ENCODE measurements at regions not wholly inside any gene's neighbourhood (a gene's known extent, or its start where the extent isn't known, plus 50 kb on each side); places are given as distances from the start of the nearest gene placed in this dataset.

GRCh38 chr1:106960412-106960811 lies 96.1 kb upstream of the PRMT6 start:
- no peak for TF ChIP-seq CTCF (IDR thresholded peaks at IDR 0.05; ENCODE audit: low read length, missing control alignments)
- H3K4me3 ChIP-seq (replicated peaks; ENCODE audit: low read depth, low read length), result no peak overlapping the region
- no peak for DNase-seq (ENCODE audit: low read depth)

DNA sequence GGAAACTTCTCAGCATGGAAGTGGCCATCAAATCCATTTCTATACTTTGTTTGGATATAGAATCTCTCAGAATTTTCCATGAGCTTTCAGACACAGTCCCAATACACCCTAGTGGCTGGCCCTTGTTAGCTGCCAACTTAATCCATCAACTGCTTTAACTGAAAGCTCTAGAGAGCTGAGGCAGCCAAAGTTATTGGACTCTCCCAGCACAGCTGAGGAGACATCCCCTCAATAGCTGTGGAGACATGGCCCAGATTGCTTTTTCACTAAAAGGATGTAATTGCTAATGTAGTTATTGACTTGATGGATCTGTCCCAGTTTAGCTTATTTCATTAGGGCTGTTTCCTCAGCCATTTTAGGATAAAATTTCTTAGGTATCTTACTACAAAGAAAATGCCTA lies 94.8 kb upstream of the PRMT6 start:
- DNase-seq (ENCODE audit: low read depth), result no peak
- H3K4me3 ChIP-seq (replicated peaks; ENCODE audit: low read depth, low read length), result no peak overlapping the region
- TF ChIP-seq CTCF (IDR thresholded peaks at IDR 0.05; ENCODE audit: low read length, missing control alignments), result no peak

- no peak for DNase-seq (ENCODE audit: low read depth)
- H3K4me3 ChIP-seq (replicated peaks; ENCODE audit: low read depth, low read length), result no peak overlapping the region
- TF ChIP-seq CTCF (IDR thresholded peaks at IDR 0.05; ENCODE audit: low read length, missing control alignments), result no peak
Observed at GRCh38 chr1:106962591-106962990, 93.9 kb upstream of the PRMT6 start.

DNA sequence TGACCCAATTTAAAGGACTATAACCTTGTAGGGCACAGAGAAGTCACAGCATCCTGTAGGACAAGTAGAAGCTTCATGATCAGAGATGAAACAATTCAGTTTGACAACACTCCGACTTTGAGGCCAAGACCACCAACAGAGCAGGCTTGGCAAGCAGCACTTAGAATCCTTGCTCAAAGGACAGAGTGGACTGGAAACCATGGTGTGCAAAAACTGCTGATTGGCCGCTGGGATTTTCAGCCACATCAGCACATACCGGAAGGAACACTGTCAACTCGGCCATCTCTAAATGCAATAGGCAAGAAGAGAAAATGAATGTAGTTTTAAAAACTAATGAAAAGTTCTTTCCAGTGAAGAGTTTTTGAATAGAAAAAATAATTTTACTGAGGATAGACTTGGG lies 92.0 kb upstream of the PRMT6 start:
- DNase-seq (ENCODE audit: low read depth), result no peak
- TF ChIP-seq CTCF (IDR thresholded peaks at IDR 0.05; ENCODE audit: low read length, missing control alignments), result no peak
- no peak overlapping the region for H3K4me3 ChIP-seq (replicated peaks; ENCODE audit: low read depth, low read length)

DNA sequence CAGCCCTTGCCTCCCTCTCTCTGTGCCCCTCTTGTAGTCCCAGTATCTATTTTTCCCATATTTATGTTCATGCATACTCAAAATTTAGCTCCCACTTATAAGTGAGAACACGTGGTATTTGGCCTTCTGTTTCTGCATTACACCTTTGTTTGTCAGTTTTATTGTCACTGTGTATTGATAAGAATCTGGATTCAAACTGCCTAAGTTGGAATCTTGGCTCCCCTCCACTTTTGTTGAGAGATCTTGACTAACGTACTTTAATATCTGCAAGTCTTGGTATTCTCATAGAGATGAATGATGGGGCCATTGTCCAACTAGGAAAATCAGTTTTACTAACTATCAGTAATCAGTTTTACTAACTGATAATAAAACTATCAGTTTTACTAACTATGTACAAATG lies 87.8 kb upstream of the PRMT6 start:
- TF ChIP-seq CTCF (IDR thresholded peaks at IDR 0.05; ENCODE audit: low read length, missing control alignments), result no peak
- no peak overlapping the region for H3K4me3 ChIP-seq (replicated peaks; ENCODE audit: low read depth, low read length)
- no peak for DNase-seq (ENCODE audit: low read depth)

- no peak for TF ChIP-seq CTCF (IDR thresholded peaks at IDR 0.05; ENCODE audit: low read length, missing control alignments)
- no peak for DNase-seq (ENCODE audit: low read depth)
- no peak overlapping the region for H3K4me3 ChIP-seq (replicated peaks; ENCODE audit: low read depth, low read length)
Observed at GRCh38 chr1:106969731-106970130, 86.7 kb upstream of the PRMT6 start.

DNA sequence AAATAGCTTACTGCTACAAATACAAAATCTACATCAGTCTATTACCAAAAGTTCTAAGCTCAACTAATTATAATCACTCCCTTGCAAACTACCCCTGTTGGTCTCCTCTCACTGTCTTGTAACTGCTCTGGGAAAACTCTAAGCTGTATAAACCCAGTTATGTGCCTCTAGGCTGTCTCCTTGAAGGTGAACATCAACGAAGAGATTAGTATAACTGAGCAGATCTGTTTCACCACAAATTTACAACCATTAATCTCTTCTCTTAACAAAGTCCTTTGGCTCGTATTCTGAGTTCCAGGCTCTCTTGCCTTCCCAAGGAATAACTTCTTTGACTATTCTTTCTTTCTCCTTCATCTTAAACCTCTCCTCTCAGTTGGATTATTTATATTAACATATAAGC lies 84.4 kb upstream of the PRMT6 start:
- no peak overlapping the region for H3K4me3 ChIP-seq (replicated peaks; ENCODE audit: low read depth, low read length)
- no peak for TF ChIP-seq CTCF (IDR thresholded peaks at IDR 0.05; ENCODE audit: low read length, missing control alignments)
- DNase-seq (ENCODE audit: low read depth), result no peak
